Peyer's patch (tissue), 4 donors: ENCODE measurements at regions not wholly inside any gene's neighbourhood (a gene's known extent, or its start where the extent isn't known, plus 50 kb on each side); places are given as distances from the start of the nearest gene placed in this dataset.

ENCODE experiments used
- POLR2A ChIP-seq, 2 donors: fragments of 450-650 bp; IDR thresholded peaks; one replicate each; pipeline ENCODE4 v1.5.1; 2017; ENCODE audit warnings: antibody characterized with exemption in 2 of 2, mild to moderate bottlenecking in 2 of 2, moderate library complexity in 2 of 2
- TF ChIP-seq, protein P1 (sequence below), 6 experiments: fragments of 450-650 bp in 4 of 6; fragments of 200-600 bp in 2 of 6; sonication (generic) in 1 of 6; IDR thresholded peaks; one replicate each; pipeline ENCODE4 v1.5.1; 2017 to 2019; ENCODE audit warnings: antibody characterized with exemption in 6 of 6, mild to moderate bottlenecking in 3 of 6, moderate library complexity in 1 of 6

GRCh38 chr5:102700916-102701315 lies 54.2 kb upstream of the PAM start:
- TF ChIP-seq, protein P1, sequence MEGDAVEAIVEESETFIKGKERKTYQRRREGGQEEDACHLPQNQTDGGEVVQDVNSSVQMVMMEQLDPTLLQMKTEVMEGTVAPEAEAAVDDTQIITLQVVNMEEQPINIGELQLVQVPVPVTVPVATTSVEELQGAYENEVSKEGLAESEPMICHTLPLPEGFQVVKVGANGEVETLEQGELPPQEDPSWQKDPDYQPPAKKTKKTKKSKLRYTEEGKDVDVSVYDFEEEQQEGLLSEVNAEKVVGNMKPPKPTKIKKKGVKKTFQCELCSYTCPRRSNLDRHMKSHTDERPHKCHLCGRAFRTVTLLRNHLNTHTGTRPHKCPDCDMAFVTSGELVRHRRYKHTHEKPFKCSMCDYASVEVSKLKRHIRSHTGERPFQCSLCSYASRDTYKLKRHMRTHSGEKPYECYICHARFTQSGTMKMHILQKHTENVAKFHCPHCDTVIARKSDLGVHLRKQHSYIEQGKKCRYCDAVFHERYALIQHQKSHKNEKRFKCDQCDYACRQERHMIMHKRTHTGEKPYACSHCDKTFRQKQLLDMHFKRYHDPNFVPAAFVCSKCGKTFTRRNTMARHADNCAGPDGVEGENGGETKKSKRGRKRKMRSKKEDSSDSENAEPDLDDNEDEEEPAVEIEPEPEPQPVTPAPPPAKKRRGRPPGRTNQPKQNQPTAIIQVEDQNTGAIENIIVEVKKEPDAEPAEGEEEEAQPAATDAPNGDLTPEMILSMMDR (IDR thresholded peaks at IDR 0.05), result no peak
- no peak for TF ChIP-seq POLR2A (IDR thresholded peaks at IDR 0.05)
